ENCODE measurements at regions not wholly inside any gene's neighbourhood (a gene's known extent, or its start where the extent isn't known, plus 50 kb on each side); places are given as distances from the start of the nearest gene placed in this dataset.

- Histone ChIP-seq H4K20me1 (ENCODE audit: insufficient read depth) (no peaks in the 10 kb centered on the region), H3K79me2 (ENCODE audit: insufficient read depth, low read length) (no peaks in the 10 kb centered on the region), H2AFZ (ENCODE audit: low read depth, low read length, poor library complexity, severe bottlenecking) (no peak overlapping the region), H3K4me3 (replicated peaks in 1 of 2; ENCODE audit: low read depth in 1 of 2, low read length in 2 of 2) (no peak overlapping the region), H3K27ac (ENCODE audit: low read depth, low read length) (no peak overlapping the region), H3K9ac (ENCODE audit: low read length) (no peak overlapping the region), H3K27me3 (ENCODE audit: insufficient read depth, low read length) (no peaks in the 10 kb centered on the region), H3K4me1 (ENCODE audit: control insufficient read depth in 1 of 2, insufficient read depth in 2 of 2, low read length in 2 of 2) (peaks cover 3 to 12% of the 10 kb centered on the region in 2 experiments; a peak in 2 of 4 replicates), H3K9me3 (ENCODE audit: control insufficient read depth in 1 of 2, insufficient read depth in 1 of 2, low read depth in 1 of 2, low read length in 2 of 2) (no peaks in the 10 kb centered on the region), H3K36me3 (ENCODE audit: control insufficient read depth in 1 of 2, insufficient read depth in 2 of 2, low read length in 2 of 2) (no peaks in the 10 kb centered on the region), H3K9me2 (ENCODE audit: insufficient read depth) (no peaks in the 10 kb centered on the region), H3K4me2 (ENCODE audit: low read length) (no peak overlapping the region)
- intact Hi-C loops (cut with micrococcal nuclease): no loop called here
- ATAC-seq: no peak
- RAD21 ChIA-PET (ENCODE audit: low non-redundant PET in 1 of 2, low total read pairs in 2 of 2, uncharacterized antibody in 2 of 2, unreplicated experiment in 2 of 2): no interaction called here
- no TSS peak for BruUV-seq (replicated peaks)
- DNase-seq (ENCODE audit: low read depth, low spot score): no peak
- no peak for TF ChIP-seq EZH2phosphoT487 (IDR thresholded peaks at IDR 0.05; ENCODE audit: borderline replicate concordance)
- TF ChIP-seq ELF1 (IDR thresholded peaks at IDR 0.05; ENCODE audit: borderline replicate concordance, low read depth): no peak
- no peak for TF ChIP-seq SP1 (IDR thresholded peaks at IDR 0.05; ENCODE audit: low read depth)
- no peak for TF ChIP-seq EGR1 (IDR thresholded peaks at IDR 0.05; ENCODE audit: low read depth)
- no peak for TF ChIP-seq SIN3A (IDR thresholded peaks at IDR 0.05; ENCODE audit: low read depth)
- TF ChIP-seq RAD21 (IDR thresholded peaks at IDR 0.05; ENCODE audit: low read depth): no peak
- TF ChIP-seq TCF7L2 (IDR thresholded peaks at IDR 0.05; ENCODE audit: borderline replicate concordance, extremely low read depth, insufficient read depth, insufficient read length): no peak
- TF ChIP-seq POLR2AphosphoS5 (IDR thresholded peaks at IDR 0.05; ENCODE audit: low read depth, low read length): no peak
- no peak for TF ChIP-seq JUND (IDR thresholded peaks at IDR 0.05)
- no peak for TF ChIP-seq REST (IDR thresholded peaks at IDR 0.05; ENCODE audit: low read depth)
- no peak for TF ChIP-seq EZH2 (IDR thresholded peaks at IDR 0.05)
- TF ChIP-seq FOSL1 (IDR thresholded peaks at IDR 0.05; ENCODE audit: low read depth): no peak
- TF ChIP-seq CTCF (IDR thresholded peaks at IDR 0.05 in 2 of 3, conservative IDR thresholded peaks at IDR 0.05 in 1 of 3; ENCODE audit: borderline replicate concordance in 1 of 3, insufficient read depth in 1 of 3, low read depth in 2 of 3, low read length in 2 of 3): no peak
- TF ChIP-seq ZNF274 (IDR thresholded peaks at IDR 0.05; ENCODE audit: low read depth, low read length): no peak
- POLR2A ChIA-PET: no interaction called here
- CTCF ChIA-PET: no interaction called here
Measured at GRCh38 chr6:44023586-44024454, 103.4 kb downstream of the MRPL14 start.

Data from HCT116 (cell line).